GM19324 (cell line): ENCODE measurements at regions not wholly inside any gene's neighbourhood (a gene's known extent, or its start where the extent isn't known, plus 50 kb on each side); places are given as distances from the start of the nearest gene placed in this dataset.
"Not testable (repeated sequence)": the region's sequence is repeated elsewhere in the genome, so short reads cannot be mapped to it uniquely, and the experiment has no call there.

ENCODE experiments used
- ATAC-seq: cut with Tn5 transposase; IDR thresholded peaks from one replicate; pipeline ENCODE4 v1.9.1; 2021; ENCODE audit warnings: mild to moderate bottlenecking, moderate library complexity; ENCODE audit not compliant: unreplicated experiment, low FRiP score

- no peak for ATAC-seq
Measured at GRCh38 chr5:108602830-108603229, 144.9 kb upstream of the FER start.

GRCh38 chr5:108590799-108591198 is 156.9 kb upstream of the FER start:
- no peak for ATAC-seq

DNA sequence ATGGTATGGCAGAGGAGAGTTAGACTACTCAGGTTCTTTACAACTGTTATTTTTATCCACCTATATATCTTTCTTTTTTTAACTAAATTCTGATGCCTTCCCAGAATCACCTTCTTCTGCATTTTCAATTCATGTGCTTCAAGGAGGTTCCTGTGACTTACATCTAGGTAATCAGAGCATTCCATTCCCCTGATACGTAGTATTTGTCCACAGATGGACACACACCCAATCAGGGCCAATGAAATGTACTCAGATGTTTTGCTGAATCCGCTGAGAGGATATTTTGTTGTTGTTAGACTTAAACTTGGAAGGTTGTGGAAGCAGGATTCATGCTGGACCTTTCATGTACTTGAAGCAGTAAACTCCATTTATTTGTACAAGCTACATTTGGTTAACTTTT is 159.4 kb upstream of the FER start:
- ATAC-seq: no peak

GRCh38 chr5:108587821-108588220 is 159.9 kb upstream of the FER start:
- ATAC-seq: no peak

DNA sequence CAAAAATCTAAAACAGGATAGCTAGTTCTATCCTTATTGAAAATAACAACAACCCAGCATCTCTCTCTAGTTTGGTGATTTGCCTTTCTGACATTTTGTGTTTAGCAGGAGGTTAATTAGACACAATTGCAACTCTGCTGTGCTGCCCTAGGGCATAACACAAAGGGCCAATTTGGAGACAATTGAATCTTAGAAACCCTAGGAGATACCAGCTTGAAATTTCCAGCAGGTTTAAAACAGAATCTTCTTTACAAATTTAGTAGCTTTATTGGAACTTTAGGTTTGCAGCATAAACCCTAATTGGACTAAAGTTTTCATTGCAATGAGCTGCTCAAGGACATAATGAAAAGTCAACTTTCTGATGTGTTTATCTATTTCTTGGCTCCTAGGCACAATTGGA is 166.7 kb upstream of the FER start:
- ATAC-seq: no peak

DNA sequence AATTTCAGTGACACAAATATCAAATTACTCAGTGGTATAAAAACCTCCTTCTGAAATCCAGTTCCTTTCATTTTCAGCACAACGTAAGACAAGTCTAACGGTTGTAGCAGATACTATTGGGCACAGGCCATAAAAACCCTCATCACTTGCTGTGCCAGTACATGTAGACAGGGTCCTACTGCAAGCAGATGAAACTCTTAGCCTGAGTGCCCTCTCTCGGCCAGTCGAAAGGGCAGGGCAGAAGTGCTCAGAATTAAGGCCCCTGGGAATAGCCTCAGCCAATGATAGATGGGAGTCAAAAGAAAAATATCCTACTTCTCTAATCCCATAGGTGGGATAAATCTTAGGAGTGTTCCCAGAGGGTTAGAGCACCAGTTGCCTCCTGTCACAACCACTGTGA is 168.5 kb upstream of the FER start:
- ATAC-seq: no peak

DNA sequence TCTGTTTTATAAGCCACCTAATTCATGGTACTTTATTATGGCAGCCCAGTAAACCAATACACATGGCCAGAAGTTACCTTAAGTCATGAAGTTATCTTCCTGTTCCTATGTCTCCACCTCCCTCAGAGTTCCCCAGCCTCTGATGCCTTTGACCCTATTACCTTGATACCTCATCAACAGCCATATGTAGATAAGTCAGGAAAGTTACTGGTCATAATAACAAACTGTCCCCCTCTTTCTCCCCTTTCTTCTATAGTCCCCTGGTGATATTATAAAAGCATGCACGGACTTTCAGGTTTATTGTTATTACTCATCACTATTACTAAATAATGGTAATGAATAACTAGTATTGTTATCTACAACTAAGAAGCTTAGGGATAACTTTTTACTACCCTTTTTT is 168.9 kb upstream of the FER start:
- no peak for ATAC-seq

GRCh38 chr5:108567429-108567828 is 180.3 kb upstream of the FER start:
- ATAC-seq: no peak

DNA sequence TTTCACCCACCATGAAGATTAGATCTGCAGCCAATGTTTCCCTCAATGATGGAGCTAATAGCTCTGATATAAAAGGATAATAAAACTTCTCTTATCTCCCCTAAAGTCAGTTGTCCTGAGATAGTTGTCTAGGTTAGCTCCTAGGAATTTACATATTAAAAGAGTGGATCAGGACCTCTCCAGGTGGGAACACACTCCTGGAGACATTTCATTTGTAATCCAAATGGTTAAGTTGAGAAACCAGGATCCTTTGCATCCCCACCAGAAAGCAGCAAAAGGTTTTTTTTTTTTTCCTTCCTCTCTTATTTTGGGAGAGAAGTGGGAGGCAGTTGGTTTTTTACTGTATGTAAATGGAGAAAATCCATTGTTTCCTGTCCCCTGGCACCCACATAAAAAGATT is 182.5 kb upstream of the FBXL17 start:
- ATAC-seq: no peak

- no peak for ATAC-seq
Measured at GRCh38 chr5:108562205-108562454, 180.2 kb upstream of the FBXL17 start.

GRCh38 chr5:108561416-108562204 is 179.7 kb upstream of the FBXL17 start:
- no peak for ATAC-seq

- ATAC-seq: no peak
Measured at GRCh38 chr5:108560581-108560980, 178.7 kb upstream of the FBXL17 start.

- ATAC-seq: no peak
Measured at GRCh38 chr5:108560166-108560565, 178.3 kb upstream of the FBXL17 start.

- not testable (repeated sequence) for ATAC-seq
Measured at GRCh38 chr5:108558840-108559239, 176.9 kb upstream of the FBXL17 start.

- not testable (repeated sequence) for ATAC-seq
Measured at GRCh38 chr5:108558142-108558541, 176.2 kb upstream of the FBXL17 start.

GRCh38 chr5:108557686-108558085 is 175.8 kb upstream of the FBXL17 start:
- no peak for ATAC-seq

GRCh38 chr5:108556441-108557145 is 174.7 kb upstream of the FBXL17 start:
- ATAC-seq: no peak

GRCh38 chr5:108548684-108549596 is 167.0 kb upstream of the FBXL17 start:
- ATAC-seq: no peak

GRCh38 chr5:108546939-108547338 is 165.0 kb upstream of the FBXL17 start:
- no peak for ATAC-seq

DNA sequence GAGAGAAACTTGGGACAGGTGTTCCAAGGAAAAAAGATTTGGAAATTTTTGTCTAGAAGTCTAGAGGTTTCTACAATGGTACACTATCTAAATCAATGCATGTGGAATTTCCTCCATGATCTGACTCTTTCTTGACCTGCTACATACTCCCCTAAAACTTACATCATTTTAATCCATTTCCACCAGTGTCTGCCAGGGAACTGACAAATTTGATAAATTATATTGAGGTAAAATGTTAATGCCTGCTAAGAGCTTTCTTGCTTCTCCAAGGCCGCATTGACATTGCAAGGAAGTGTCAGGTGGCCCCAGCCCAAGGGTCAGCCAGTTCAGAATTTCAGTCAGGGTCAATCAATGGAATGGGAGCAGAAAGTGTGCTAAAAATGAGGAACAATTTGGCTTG is 163.4 kb upstream of the FBXL17 start:
- ATAC-seq: no peak

- peak; percentile 68 for ATAC-seq
Measured at GRCh38 chr5:108543486-108543885, 161.6 kb upstream of the FBXL17 start.
